HG03520 (cell line): ENCODE measurements at regions not wholly inside any gene's neighbourhood (a gene's known extent, or its start where the extent isn't known, plus 50 kb on each side); places are given as distances from the start of the nearest gene placed in this dataset.

Experiments used
- ATAC-seq: cut with Tn5 transposase; IDR thresholded peaks from one replicate; pipeline ENCODE4 v1.9.1; 2021; ENCODE audit warnings: mild to moderate bottlenecking, moderate library complexity; ENCODE audit not compliant: unreplicated experiment

- no peak for ATAC-seq
Observed at GRCh38 chr11:128047026-128047425, 540.3 kb downstream of the ETS1 start.

GRCh38 chr11:128046213-128046612, 541.1 kb downstream of the ETS1 start:
- ATAC-seq, result no peak

- ATAC-seq, result no peak
Observed at GRCh38 chr11:128045094-128045725, 542.1 kb downstream of the ETS1 start.

- ATAC-seq, result no peak
Observed at GRCh38 chr11:128042290-128042751, 545.0 kb downstream of the ETS1 start.

GRCh38 chr11:128040603-128041002, 546.8 kb downstream of the ETS1 start:
- ATAC-seq, result no peak

- peak; percentile 91 for ATAC-seq
Observed at GRCh38 chr11:128039140-128040021, 548.0 kb downstream of the ETS1 start.

- ATAC-seq, result no peak
Observed at GRCh38 chr11:128036556-128037093, 550.7 kb downstream of the ETS1 start.

GRCh38 chr11:128036006-128036405, 551.4 kb downstream of the ETS1 start:
- ATAC-seq, result no peak

- ATAC-seq, result peak; percentile 81
Observed at GRCh38 chr11:128031538-128032134, 555.7 kb downstream of the ETS1 start.

GRCh38 chr11:128029219-128029722, 558.1 kb downstream of the ETS1 start:
- ATAC-seq, result no peak

GRCh38 chr11:128026596-128026995, 560.8 kb downstream of the ETS1 start:
- no peak for ATAC-seq

GRCh38 chr11:128022761-128023160, 564.6 kb downstream of the ETS1 start:
- ATAC-seq, result no peak

GRCh38 chr11:128022007-128022368, 565.4 kb downstream of the ETS1 start:
- ATAC-seq, result peak; percentile 78

GRCh38 chr11:128021349-128022006, 565.9 kb downstream of the ETS1 start:
- peak; percentile 18 for ATAC-seq

GRCh38 chr11:128018692-128019091, 568.7 kb downstream of the ETS1 start:
- no peak for ATAC-seq

- no peak for ATAC-seq
Observed at GRCh38 chr11:128005562-128005961, 581.8 kb downstream of the ETS1 start.

GRCh38 chr11:127998421-127998820, 588.9 kb downstream of the ETS1 start:
- no peak for ATAC-seq

- ATAC-seq, result no peak
Observed at GRCh38 chr11:127997594-127997993, 589.8 kb downstream of the ETS1 start.

GRCh38 chr11:127996825-127997224, 590.5 kb downstream of the ETS1 start:
- no peak for ATAC-seq

GRCh38 chr11:127995921-127996320, 591.4 kb downstream of the ETS1 start:
- ATAC-seq, result no peak

GRCh38 chr11:127994736-127995135, 592.6 kb downstream of the ETS1 start:
- ATAC-seq, result no peak
